Caco-2 (cell line): ENCODE measurements at regions not wholly inside any gene's neighbourhood (a gene's known extent, or its start where the extent isn't known, plus 50 kb on each side); places are given as distances from the start of the nearest gene placed in this dataset.

Source experiments
- BruUV-seq: library from RNA; stranded (reverse); fragments of 400-500 nt; replicated peaks from 2 replicates; lab custom pipeline; 2021; lab: Mats Ljungman, UMichigan
- CTCF ChIA-PET: fragments of 300-600 bp; sonication (Branson Sonifier 250); formaldehyde crosslinking; loops from one replicate; lab custom pipeline; 2022; ENCODE audit warnings: antibody characterized with exemption; lab: Charles Lee
- POLR2A ChIA-PET: fragments of 300-600 bp; sonication (Branson Sonifier 250); formaldehyde crosslinking; loops from one replicate; lab custom pipeline; 2022; ENCODE audit warnings: antibody characterized with exemption; lab: Charles Lee
- DNase-seq, 2 experiments: peaks; one replicate each; pipeline versions ENCODE4 v3.0.0 to v3.0.0-alpha.2; 2020 to 2022
- H3K27me3 ChIP-seq: replicated peaks from 2 replicates; pipeline ENCODE4 v1.6.0; 2011; ENCODE audit warnings: low read length; ENCODE audit not compliant: control insufficient read depth, insufficient read depth
- H3K36me3 ChIP-seq: 2 replicates; pipeline ENCODE4 v1.5.1; 2011; ENCODE audit warnings: low read length; ENCODE audit not compliant: control insufficient read depth, insufficient read depth
- H3K4me1 ChIP-seq: fragments of 250-450 bp; sonication (Bioruptor Pico); 2 replicates; pipeline ENCODE4 v1.5.1; 2020; ENCODE audit warnings: mild to moderate bottlenecking
- H3K4me3 ChIP-seq: 2 replicates; pipeline ENCODE4 v1.5.1; 2011; ENCODE audit warnings: low read depth, mild to moderate bottlenecking, control low read depth, low read length
- H3K9me3 ChIP-seq: fragments of 250-450 bp; sonication (Bioruptor Pico); 2 replicates; pipeline ENCODE4 v1.5.1; 2020; ENCODE audit warnings: mild to moderate bottlenecking, moderate library complexity
- H3K27ac Mint-ChIP-seq: one replicate; pipeline ENCODE4 v1.8.0; 2022; ENCODE audit warnings: mixed read lengths; ENCODE audit not compliant: unreplicated experiment
- H3K27me3 Mint-ChIP-seq: one replicate; pipeline ENCODE4 v1.8.0; 2022; ENCODE audit warnings: mixed read lengths; ENCODE audit not compliant: insufficient read depth, unreplicated experiment
- H3K36me3 Mint-ChIP-seq: one replicate; pipeline ENCODE4 v1.8.0; 2022; ENCODE audit warnings: mild to moderate bottlenecking, mixed read lengths; ENCODE audit not compliant: insufficient read depth, unreplicated experiment
- H3K4me1 Mint-ChIP-seq: one replicate; pipeline ENCODE4 v1.8.0; 2022; ENCODE audit warnings: low read depth, mixed read lengths; ENCODE audit not compliant: unreplicated experiment
- H3K4me3 Mint-ChIP-seq: one replicate; pipeline ENCODE4 v1.8.0; 2022; ENCODE audit warnings: mild to moderate bottlenecking, moderate library complexity, mixed read lengths; ENCODE audit not compliant: unreplicated experiment
- H3K9me3 Mint-ChIP-seq: one replicate; pipeline ENCODE4 v1.8.0; 2022; ENCODE audit warnings: mixed read lengths; ENCODE audit not compliant: unreplicated experiment
- intact Hi-C: fragments of 100-400 bp; cut with micrococcal nuclease; formaldehyde crosslinking; loops from one replicate; pipeline ENCODE4 v1.10.0; 2022; ENCODE audit not compliant: unreplicated experiment
- TF ChIP-seq, protein P1 (sequence below), 2 experiments: fragments of 200-600 bp in 1 of 2; IDR thresholded peaks; 1 replicate in 1 of 2; 2 replicates in 1 of 2; pipeline versions ENCODE4 v1.5.1 to v1.8.0; 2011 to 2022; ENCODE audit warnings: antibody characterized with exemption in 1 of 2, control low read depth in 1 of 2, inconsistent platforms in 1 of 2, low read depth in 1 of 2, low read length in 1 of 2, mild to moderate bottlenecking in 1 of 2, moderate library complexity in 1 of 2; ENCODE audit not compliant: insufficient read depth in 1 of 2, severe bottlenecking in 1 of 2, unreplicated experiment in 1 of 2

DNA sequence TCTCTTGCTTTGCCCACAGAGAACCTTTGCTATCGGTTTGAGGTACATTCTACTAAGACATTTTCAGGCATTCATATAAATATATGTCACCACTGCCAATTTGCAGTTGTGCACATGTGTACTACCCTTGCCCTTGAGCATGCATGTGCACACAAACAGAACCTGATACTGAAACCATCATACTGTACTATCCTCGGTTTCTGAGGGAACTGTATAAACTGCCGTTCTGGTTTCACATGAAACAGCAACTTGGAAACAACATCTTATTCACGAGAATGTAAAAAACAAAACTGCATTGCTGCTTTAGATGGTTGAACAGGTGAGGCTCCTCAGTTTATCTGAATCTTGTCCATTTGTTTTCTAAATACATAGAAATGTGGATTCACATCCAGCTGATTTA lies 151.2 kb upstream of the TMEM170B start:
- Histone ChIP-seq H3K4me1 (peaks cover 27% of the 10 kb centered on the region), H3K36me3 (no peaks in the 10 kb centered on the region), H3K4me3 (no peak overlapping the region), H3K27me3 (no peaks in the 10 kb centered on the region), H3K9me3 (peaks cover 1% of the 10 kb centered on the region; the same call in 1 of the 2 replicates)
- Mint-ChIP-seq H3K4me1 (no peaks in the 10 kb centered on the region), H3K4me3 (no peak overlapping the region), H3K27me3 (no peaks in the 10 kb centered on the region), H3K9me3 (no peaks in the 10 kb centered on the region), H3K36me3 (no peaks in the 10 kb centered on the region), H3K27ac (no peak overlapping the region)
- intact Hi-C loops: no loop called here
- POLR2A ChIA-PET: no interaction called here
- BruUV-seq: no TSS peak
- CTCF ChIA-PET: no interaction called here
- no peak for DNase-seq
- TF ChIP-seq, protein P1, sequence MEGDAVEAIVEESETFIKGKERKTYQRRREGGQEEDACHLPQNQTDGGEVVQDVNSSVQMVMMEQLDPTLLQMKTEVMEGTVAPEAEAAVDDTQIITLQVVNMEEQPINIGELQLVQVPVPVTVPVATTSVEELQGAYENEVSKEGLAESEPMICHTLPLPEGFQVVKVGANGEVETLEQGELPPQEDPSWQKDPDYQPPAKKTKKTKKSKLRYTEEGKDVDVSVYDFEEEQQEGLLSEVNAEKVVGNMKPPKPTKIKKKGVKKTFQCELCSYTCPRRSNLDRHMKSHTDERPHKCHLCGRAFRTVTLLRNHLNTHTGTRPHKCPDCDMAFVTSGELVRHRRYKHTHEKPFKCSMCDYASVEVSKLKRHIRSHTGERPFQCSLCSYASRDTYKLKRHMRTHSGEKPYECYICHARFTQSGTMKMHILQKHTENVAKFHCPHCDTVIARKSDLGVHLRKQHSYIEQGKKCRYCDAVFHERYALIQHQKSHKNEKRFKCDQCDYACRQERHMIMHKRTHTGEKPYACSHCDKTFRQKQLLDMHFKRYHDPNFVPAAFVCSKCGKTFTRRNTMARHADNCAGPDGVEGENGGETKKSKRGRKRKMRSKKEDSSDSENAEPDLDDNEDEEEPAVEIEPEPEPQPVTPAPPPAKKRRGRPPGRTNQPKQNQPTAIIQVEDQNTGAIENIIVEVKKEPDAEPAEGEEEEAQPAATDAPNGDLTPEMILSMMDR (IDR thresholded peaks at IDR 0.05; ENCODE audit: insufficient read depth in 1 of 2, low read depth in 1 of 2, low read length in 1 of 2, severe bottlenecking in 1 of 2, unreplicated experiment in 1 of 2): no peak

DNA sequence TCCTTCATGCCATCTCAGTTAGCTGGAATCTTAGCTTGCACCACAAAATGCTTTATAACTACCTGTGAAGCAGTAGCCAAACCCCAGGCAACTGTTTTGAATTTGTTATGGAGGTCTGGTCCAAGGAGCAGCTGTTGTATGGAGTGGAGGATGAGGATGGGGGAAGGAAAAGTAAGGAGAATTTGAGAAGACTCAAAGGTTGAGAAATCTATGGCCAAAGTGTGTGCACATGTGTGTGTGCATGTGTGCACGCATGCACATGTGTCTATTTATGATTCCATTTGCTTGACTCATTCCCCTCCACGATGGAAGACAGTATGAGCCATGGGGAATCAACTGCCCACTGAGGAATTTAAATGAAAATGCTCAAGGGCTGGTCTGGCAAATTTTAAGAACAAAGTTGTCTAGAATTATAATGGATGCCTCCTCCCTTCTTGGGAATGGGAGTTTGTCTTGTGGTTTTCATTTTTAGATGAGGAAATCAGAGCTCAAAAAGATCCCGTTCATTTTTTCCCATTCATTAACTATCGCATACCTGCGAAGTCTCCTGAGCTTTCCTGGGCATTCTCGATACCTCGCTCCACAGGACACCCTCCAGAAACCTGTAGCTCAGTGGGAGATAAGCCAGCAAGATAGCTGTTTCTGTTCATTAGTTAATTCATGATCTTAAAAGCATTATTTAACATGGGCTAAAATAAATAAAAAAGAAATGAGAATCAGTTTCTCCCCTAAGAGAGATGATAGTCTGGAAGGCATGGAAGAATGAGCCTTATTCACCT lies 152.3 kb upstream of the NEDD9 start:
- intact Hi-C loops: no loop called here
- Mint-ChIP-seq H3K4me3 (no peak overlapping the region), H3K27me3 (no peaks in the 10 kb centered on the region), H3K36me3 (no peaks in the 10 kb centered on the region), H3K4me1 (no peaks in the 10 kb centered on the region), H3K27ac (peak overlapping the region; percentile 7), H3K9me3 (no peaks in the 10 kb centered on the region)
- Histone ChIP-seq H3K9me3 (no peaks in the 10 kb centered on the region), H3K4me1 (peaks cover 15% of the 10 kb centered on the region), H3K36me3 (no peaks in the 10 kb centered on the region), H3K4me3 (no peak overlapping the region), H3K27me3 (no peaks in the 10 kb centered on the region)
- POLR2A ChIA-PET: interaction anchor here (1.0 kb wide), 1 partner anchor 50 kb away, joined by 3 read pairs; no protein-coding TSS in a partner anchor
- CTCF ChIA-PET: interaction anchor here (0.6 to 1.1 kb wide), 2 partner anchors 17 to 21 kb away, joined by 3 to 4 read pairs; no protein-coding TSS in a partner anchor
- no peak for DNase-seq
- TF ChIP-seq, protein P1 (IDR thresholded peaks at IDR 0.05; ENCODE audit: insufficient read depth in 1 of 2, low read depth in 1 of 2, low read length in 1 of 2, severe bottlenecking in 1 of 2, unreplicated experiment in 1 of 2): no peak
- no TSS peak for BruUV-seq

DNA sequence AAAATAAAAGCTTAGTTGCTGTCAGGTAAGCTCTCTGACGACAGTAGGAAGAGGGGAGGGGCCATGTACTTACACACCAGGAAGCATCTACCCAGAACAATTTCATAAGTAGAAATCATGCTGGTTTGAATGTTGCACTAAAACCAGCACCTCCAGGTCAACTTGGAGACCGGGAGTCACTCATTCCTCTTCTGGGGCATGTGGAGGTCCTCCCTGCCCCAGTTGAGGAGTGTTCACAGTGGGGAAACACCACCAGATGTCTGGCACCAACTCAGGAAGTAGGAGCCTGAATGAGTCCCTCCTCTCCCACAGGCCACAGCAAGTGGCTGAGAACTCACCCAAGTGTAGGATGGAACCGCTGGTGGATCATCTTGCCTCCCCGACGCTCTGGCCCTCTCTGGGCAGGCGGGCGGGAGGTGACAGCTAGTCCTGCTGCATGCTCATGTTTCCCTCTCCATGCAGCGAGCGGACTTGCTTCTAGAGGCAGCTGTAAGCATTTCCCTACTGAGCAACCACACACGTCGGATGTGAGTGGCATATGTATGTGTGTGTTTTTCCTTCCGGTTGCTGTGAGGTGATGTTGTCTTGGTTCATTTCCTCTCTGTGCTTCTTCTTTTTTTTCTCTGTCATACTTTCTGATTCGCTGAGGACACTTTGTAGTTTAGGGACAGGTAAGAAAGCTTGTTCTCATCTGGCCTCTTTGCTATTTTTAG lies 149.5 kb upstream of the NEDD9 start:
- TF ChIP-seq, protein P1 (IDR thresholded peaks at IDR 0.05; ENCODE audit: insufficient read depth in 1 of 2, low read depth in 1 of 2, low read length in 1 of 2, severe bottlenecking in 1 of 2, unreplicated experiment in 1 of 2): no peak
- no peaks in the 10 kb centered on the region for H3K27me3 Mint-ChIP-seq
- intact Hi-C loops: no loop called here
- no peak for DNase-seq
- peaks cover 5% of the 10 kb centered on the region for H3K36me3 Mint-ChIP-seq
- no peaks in the 10 kb centered on the region for H3K4me1 Mint-ChIP-seq
- POLR2A ChIA-PET: interaction anchor here (1.0 kb wide), 1 partner anchor 14 kb away, joined by 3 read pairs; no protein-coding TSS in a partner anchor
- no TSS peak for BruUV-seq
- Histone ChIP-seq H3K9me3 (peaks cover 6% of the 10 kb centered on the region), H3K4me1 (no peaks in the 10 kb centered on the region; the same call in 1 of the 2 replicates), H3K27me3 (no peaks in the 10 kb centered on the region), H3K36me3 (no peaks in the 10 kb centered on the region), H3K4me3 (no peak overlapping the region)
- H3K9me3 Mint-ChIP-seq: peaks cover 10% of the 10 kb centered on the region
- H3K4me3 Mint-ChIP-seq: no peak overlapping the region
- CTCF ChIA-PET: no interaction called here
- no peak overlapping the region for H3K27ac Mint-ChIP-seq
